ENCODE measurements at regions not wholly inside any gene's neighbourhood (a gene's known extent, or its start where the extent isn't known, plus 50 kb on each side); places are given as distances from the start of the nearest gene placed in this dataset.

GRCh38 chr13:109419896-109420295 lies 366.5 kb downstream of the IRS2 start:
- no peak for TF ChIP-seq CTCF (tag by site-specific recombination; IDR thresholded peaks at IDR 0.05)
- no peak for TF ChIP-seq ZNF274 (IDR thresholded peaks at IDR 0.05; ENCODE audit: low read length)
- TF ChIP-seq ZNF274 (tag by site-specific recombination; IDR thresholded peaks at IDR 0.05; ENCODE audit: borderline replicate concordance), result no peak
- no peak for TF ChIP-seq ZNF416 (tag by site-specific recombination; IDR thresholded peaks at IDR 0.05)
- no peak for TF ChIP-seq REST (tag by site-specific recombination; IDR thresholded peaks at IDR 0.05)
- no peak for TF ChIP-seq ZBTB49 (tag by site-specific recombination; IDR thresholded peaks at IDR 0.05; ENCODE audit: low read depth)
- TF ChIP-seq GLI4 (tag by site-specific recombination; IDR thresholded peaks at IDR 0.05), result no peak
- TF ChIP-seq HOXA7 (CRISPR knock-in tag; IDR thresholded peaks at IDR 0.05; ENCODE audit: borderline replicate concordance), result no peak
- no peak for TF ChIP-seq ZNF529 (tag by site-specific recombination; IDR thresholded peaks at IDR 0.05; ENCODE audit: insufficient replicate concordance)
